Gastrocnemius medialis (tissue), 4 donors: ENCODE measurements at regions not wholly inside any gene's neighbourhood (a gene's known extent, or its start where the extent isn't known, plus 50 kb on each side); places are given as distances from the start of the nearest gene placed in this dataset.
A peak's percentile ranks its signal among the peaks of the same experiment; 100 is the strongest.

Experiments
- ATAC-seq, 2 donors: fragments of 150-250 bp; one replicate each; pipeline ENCODE4 v1.9.1; 2016
- DNase-seq, 2 donors: peaks; one replicate each; pipeline ENCODE4 v3.0.0-alpha.2; 2019
- H3K27ac ChIP-seq, 4 donors: fragments of 200-600 bp; sonication (generic); 1 replicate in 1 of 4; 2 replicates in 3 of 4; pipeline ENCODE4 v1.5.1; 2016 to 2018; ENCODE audit warnings: mild to moderate bottlenecking in 2 of 4, moderate library complexity in 1 of 4
- H3K27me3 ChIP-seq, 3 donors: fragments of 200-600 bp; sonication (generic) in 2 of 3; 1 replicate in 1 of 3; 2 replicates in 2 of 3; pipeline versions ENCODE4 v1.5.1 to v1.6.0; 2016 to 2019; ENCODE audit warnings: mild to moderate bottlenecking in 1 of 3, moderate library complexity in 1 of 3
- H3K36me3 ChIP-seq, 2 donors: fragments of 200-600 bp; sonication (generic) in 1 of 2; one replicate each; pipeline ENCODE4 v1.5.1; 2017 to 2018
- H3K4me1 ChIP-seq, 2 donors: fragments of 200-600 bp; sonication (generic) in 1 of 2; one replicate each; pipeline ENCODE4 v1.5.1; 2016 to 2017; ENCODE audit warnings: mild to moderate bottlenecking in 2 of 2
- H3K4me3 ChIP-seq, 4 donors: fragments of 200-600 bp; sonication (generic) in 3 of 4; 1 replicate in 1 of 4; 2 replicates in 3 of 4; pipeline ENCODE4 v1.5.1; 2016 to 2019; ENCODE audit warnings: mild to moderate bottlenecking in 2 of 4
- H3K9me3 ChIP-seq, 3 donors: fragments of 200-600 bp; sonication (generic) in 2 of 3; 1 replicate in 1 of 3; 2 replicates in 2 of 3; pipeline ENCODE4 v1.5.1; 2016 to 2019
- CTCF ChIP-seq, 5 experiments: fragments of 450-650 bp in 3 of 5; fragments of 200-600 bp in 2 of 5; sonication (generic) in 2 of 5; IDR thresholded peaks in 4 of 5; conservative IDR thresholded peaks in 1 of 5; 1 replicate in 4 of 5; 2 replicates in 1 of 5; pipeline ENCODE4 v1.5.1; 2016 to 2019; ENCODE audit warnings: antibody characterized with exemption in 5 of 5, mild to moderate bottlenecking in 3 of 5, moderate library complexity in 3 of 5
- POLR2A ChIP-seq, 2 donors: fragments of 450-650 bp; IDR thresholded peaks; one replicate each; pipeline ENCODE4 v1.6.1; 2017; ENCODE audit warnings: antibody characterized with exemption in 2 of 2, mild to moderate bottlenecking in 2 of 2, moderate library complexity in 2 of 2
- in situ Hi-C, 4 donors: fragments of 200-750 bp; cut with MboI; loops; one replicate each; pipeline versions ENCODE4 v1.15.0 to v1.8.0; 2017; ENCODE audit warnings: low sequenced_read_pairs in 4 of 4
- intact Hi-C: fragments of 100-400 bp; cut with DNase I; formaldehyde crosslinking; loops from one replicate; pipeline ENCODE4 v1.15.1; 2023; ENCODE audit warnings: low total_unique reads

- H3K9me3 ChIP-seq: no peaks in the 10 kb centered on the region
- ATAC-seq (peak; percentile 84 to 86), DNase-seq (peak; percentile 68 to 70)
- H3K4me3 ChIP-seq: no peak overlapping the region
- in situ Hi-C loops: no loop called here
- peaks cover 60 to 68% of the 10 kb centered on the region in 2 donors for H3K4me1 ChIP-seq
- H3K27ac ChIP-seq: peak overlapping the region; percentile 47 to 80 (median 72)
- H3K27me3 ChIP-seq: no peaks in the 10 kb centered on the region
- intact Hi-C loops: loop anchor here (2.0 to 10.0 kb wide), 4 partner anchors 16 to 788 kb away; no protein-coding TSS in a partner anchor
- no peak for TF ChIP-seq CTCF (IDR thresholded peaks at IDR 0.05 in 4 of 5, conservative IDR thresholded peaks at IDR 0.05 in 1 of 5)
- no peak for TF ChIP-seq POLR2A (IDR thresholded peaks at IDR 0.05)
- H3K36me3 ChIP-seq: no peaks in the 10 kb centered on the region
These were observed 201.0 kb downstream of the GLI2 start for GRCh38 chr2:120936476-120937334.

GRCh38 chr2:120937686-120938044, 202.0 kb downstream of the GLI2 start:
- peak in 1 of 2 donors; percentile 20 for ATAC-seq
- Histone ChIP-seq H3K27me3 (no peaks in the 10 kb centered on the region), H3K27ac (peak overlapping the region; percentile 47 to 80 (median 72)), H3K4me3 (no peak overlapping the region), H3K4me1 (peaks cover 53 to 63% of the 10 kb centered on the region in 2 donors), H3K36me3 (no peaks in the 10 kb centered on the region), H3K9me3 (no peaks in the 10 kb centered on the region)
- intact Hi-C loops: loop anchor here (2.0 to 10.0 kb wide), 4 partner anchors 17 to 787 kb away; no protein-coding TSS in a partner anchor
- in situ Hi-C loops: no loop called here
- TF ChIP-seq POLR2A (IDR thresholded peaks at IDR 0.05): no peak
- no peak for TF ChIP-seq CTCF (IDR thresholded peaks at IDR 0.05 in 4 of 5, conservative IDR thresholded peaks at IDR 0.05 in 1 of 5)
- no peak for DNase-seq

GRCh38 chr2:120938045-120938771, 202.5 kb downstream of the GLI2 start:
- Histone ChIP-seq H3K27me3 (no peaks in the 10 kb centered on the region), H3K36me3 (no peaks in the 10 kb centered on the region), H3K27ac (peak overlapping the region in 2 of 4 donors; percentile 68 to 75), H3K4me3 (no peak overlapping the region), H3K9me3 (no peaks in the 10 kb centered on the region), H3K4me1 (peaks cover 48 to 57% of the 10 kb centered on the region in 2 donors)
- intact Hi-C loops (loop anchor here (10.0 kb wide), 3 partner anchors 417 to 787 kb away; no protein-coding TSS in a partner anchor), in situ Hi-C loops (no loop called here)
- DNase-seq (no peak), ATAC-seq (no peak)
- TF ChIP-seq POLR2A (IDR thresholded peaks at IDR 0.05): no peak
- TF ChIP-seq CTCF (IDR thresholded peaks at IDR 0.05 in 4 of 5, conservative IDR thresholded peaks at IDR 0.05 in 1 of 5): no peak

GRCh38 chr2:120939595-120940318, 204.1 kb downstream of the GLI2 start:
- in situ Hi-C loops: no loop called here
- H3K4me1 ChIP-seq: peaks cover 39 to 45% of the 10 kb centered on the region in 2 donors

More at GRCh38 chr2:120939595-120940318, 204.1 kb downstream of the GLI2 start:
- TF ChIP-seq CTCF (IDR thresholded peaks at IDR 0.05 in 4 of 5, conservative IDR thresholded peaks at IDR 0.05 in 1 of 5) (no peak), POLR2A (IDR thresholded peaks at IDR 0.05) (no peak)
- Histone ChIP-seq H3K27me3 (no peaks in the 10 kb centered on the region), H3K4me3 (no peak overlapping the region), H3K36me3 (no peaks in the 10 kb centered on the region), H3K9me3 (no peaks in the 10 kb centered on the region), H3K27ac (peak overlapping the region; percentile 5 to 39 (median 19))
- intact Hi-C loops: loop anchor here (10.0 kb wide), 4 partner anchors 135 to 785 kb away; no protein-coding TSS in a partner anchor
- peak in 1 of 2 donors; percentile 19 for ATAC-seq
- no peak for DNase-seq
